H1 (cell line): ENCODE measurements at regions not wholly inside any gene's neighbourhood (a gene's known extent, or its start where the extent isn't known, plus 50 kb on each side); places are given as distances from the start of the nearest gene placed in this dataset.

ENCODE experiments used
- SAP30 ChIP-seq: fragments of 300-600 bp; sonication (generic); IDR thresholded peaks from 2 replicates; pipeline ENCODE4 v1.7.1; 2012; ENCODE audit warnings: low read length, moderate library complexity, mild to moderate bottlenecking, inconsistent platforms; ENCODE audit not compliant: insufficient read depth, insufficient replicate concordance

GRCh38 chr1:208829595-208829994 lies 585.4 kb upstream of the PLXNA2 start (continued):
- no peak for TF ChIP-seq SAP30
